GM23248 (cell line): ENCODE measurements at regions not wholly inside any gene's neighbourhood (a gene's known extent, or its start where the extent isn't known, plus 50 kb on each side); places are given as distances from the start of the nearest gene placed in this dataset.

Experiments used
- EZH2 ChIP-seq: fragments of 200-600 bp; sonication (generic); IDR thresholded peaks from 2 replicates; pipeline ENCODE4 v1.6.1; 2018; ENCODE audit warnings: antibody characterized with exemption, mild to moderate bottlenecking; ENCODE audit not compliant: insufficient read depth, poor library complexity, severe bottlenecking
- EZH2phosphoT487 ChIP-seq: fragments of 200-600 bp; sonication (generic); IDR thresholded peaks from 2 replicates; pipeline ENCODE4 v1.6.1; 2018; ENCODE audit warnings: antibody characterized with exemption, moderate library complexity, mild to moderate bottlenecking, low read depth; ENCODE audit not compliant: insufficient read depth

DNA sequence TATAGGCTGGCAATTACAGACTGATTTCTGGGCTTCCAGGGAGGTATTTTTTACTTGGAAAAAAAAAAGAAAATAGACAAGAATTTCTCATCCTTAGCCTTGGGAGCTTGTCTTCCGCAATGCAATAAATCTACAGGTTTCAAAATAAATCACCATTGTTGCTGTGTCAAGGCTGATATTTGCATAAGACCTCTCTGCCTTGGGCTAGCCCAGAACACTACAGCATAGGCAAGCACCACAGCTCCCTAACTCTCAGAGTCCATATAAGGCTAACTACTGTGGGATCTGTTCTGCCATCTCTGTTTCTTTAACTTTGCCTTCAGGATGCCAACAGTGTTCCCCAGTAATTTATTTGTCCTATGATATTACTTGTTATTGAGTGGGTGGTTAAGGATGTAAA, 64.4 kb downstream of the ZWINT start:
- TF ChIP-seq EZH2 (no peak), EZH2phosphoT487 (no peak)
